CD14-positive monocyte (primary cell): ENCODE measurements at regions not wholly inside any gene's neighbourhood (a gene's known extent, or its start where the extent isn't known, plus 50 kb on each side); places are given as distances from the start of the nearest gene placed in this dataset.

Experiments
- DNase-seq, 3 donors: peaks; one replicate each; pipeline ENCODE4 v3.0.0-alpha.2; 2011 to 2022
- H2AFZ ChIP-seq: 2 replicates; pipeline ENCODE4 v1.6.0; 2012; ENCODE audit warnings: mild to moderate bottlenecking, low read depth, low read length, inconsistent platforms; ENCODE audit not compliant: insufficient read depth, poor library complexity, severe bottlenecking
- H3K27ac ChIP-seq, 2 donors: 1 replicate in 1 of 2; 2 replicates in 1 of 2; pipeline ENCODE4 v1.5.1; 2012 to 2013; ENCODE audit warnings: low read length in 2 of 2, control low read depth in 1 of 2, inconsistent platforms in 1 of 2, low read depth in 1 of 2, mild to moderate bottlenecking in 1 of 2
- H3K27me3 ChIP-seq, 2 donors: one replicate each; pipeline versions ENCODE4 v1.6.0 to v1.6.1; 2011 to 2013; ENCODE audit warnings: low read length in 2 of 2; ENCODE audit not compliant: control insufficient read depth in 2 of 2, insufficient read depth in 2 of 2
- H3K36me3 ChIP-seq, 2 donors: replicated peaks in 1 of 2; 1 replicate in 1 of 2; 2 replicates in 1 of 2; pipeline versions ENCODE4 v1.5.1 to v1.6.1; 2012 to 2013; ENCODE audit warnings: low read length in 2 of 2, control low read depth in 1 of 2, inconsistent platforms in 1 of 2, mild to moderate bottlenecking in 1 of 2; ENCODE audit not compliant: insufficient read depth in 2 of 2, control insufficient read depth in 1 of 2
- H3K4me1 ChIP-seq, 2 donors: 1 replicate in 1 of 2; 2 replicates in 1 of 2; pipeline versions ENCODE4 v1.5.1 to v1.6.1; 2012 to 2013; ENCODE audit warnings: low read length in 2 of 2, control low read depth in 1 of 2, inconsistent platforms in 1 of 2, mild to moderate bottlenecking in 1 of 2, moderate library complexity in 1 of 2; ENCODE audit not compliant: insufficient read depth in 2 of 2, control insufficient read depth in 1 of 2
- H3K4me2 ChIP-seq: replicated peaks from 2 replicates; pipeline ENCODE3; 2012; ENCODE audit warnings: low read length, moderate library complexity, mild to moderate bottlenecking; ENCODE audit not compliant: poor library complexity, severe bottlenecking; ENCODE audit errors: extremely low read depth
- H3K4me3 ChIP-seq, 3 experiments: fragments of 200-600 bp in 1 of 3; sonication (generic) in 1 of 3; replicated peaks in 1 of 3; 1 replicate in 2 of 3; 2 replicates in 1 of 3; pipeline ENCODE4 v1.5.1; 2011 to 2013; ENCODE audit warnings: low read length in 3 of 3, mild to moderate bottlenecking in 3 of 3, control low read depth in 2 of 3, low read depth in 2 of 3, inconsistent platforms in 1 of 3, moderate library complexity in 1 of 3
- H3K79me2 ChIP-seq: 2 replicates; pipeline ENCODE4 v1.6.0; 2012; ENCODE audit warnings: mild to moderate bottlenecking, control low read depth, inconsistent platforms, low read length, moderate library complexity; ENCODE audit not compliant: insufficient read depth
- H3K9ac ChIP-seq: 2 replicates; pipeline ENCODE4 v1.6.0; 2017; ENCODE audit warnings: low read length, mild to moderate bottlenecking; ENCODE audit not compliant: insufficient read depth, poor library complexity, severe bottlenecking
- H3K9me3 ChIP-seq, 2 donors: replicated peaks in 1 of 2; 1 replicate in 1 of 2; 2 replicates in 1 of 2; pipeline versions ENCODE4 v1.5.1 to v1.6.1; 2012 to 2013; ENCODE audit warnings: low read length in 2 of 2, control low read depth in 1 of 2; ENCODE audit not compliant: control insufficient read depth in 1 of 2, insufficient read depth in 1 of 2
- H4K20me1 ChIP-seq: 2 replicates; pipeline ENCODE4 v1.6.0; 2012; ENCODE audit warnings: mild to moderate bottlenecking, low read length, control low read depth, moderate library complexity; ENCODE audit not compliant: insufficient read depth
- H3K27ac Mint-ChIP-seq, 7 donors: one replicate each; pipeline ENCODE4 v1.8.0; 2020; ENCODE audit warnings: mild to moderate bottlenecking in 7 of 7, mixed read lengths in 7 of 7, moderate library complexity in 6 of 7, inconsistent platforms in 2 of 7
- H3K27me3 Mint-ChIP-seq, 3 donors: one replicate each; pipeline ENCODE4 v1.8.0; 2021 to 2022; ENCODE audit warnings: low read depth in 3 of 3, mild to moderate bottlenecking in 3 of 3, mixed read lengths in 3 of 3, moderate library complexity in 3 of 3, inconsistent platforms in 1 of 3
- H3K36me3 Mint-ChIP-seq, 2 donors: one replicate each; pipeline ENCODE4 v1.8.0; 2020; ENCODE audit warnings: mixed read lengths in 2 of 2, inconsistent platforms in 1 of 2, mild to moderate bottlenecking in 1 of 2
- H3K4me1 Mint-ChIP-seq: one replicate; pipeline ENCODE4 v1.8.0; 2020; ENCODE audit warnings: mild to moderate bottlenecking, mixed read lengths
- H3K4me3 Mint-ChIP-seq, 2 donors: one replicate each; pipeline ENCODE4 v1.8.0; 2020; ENCODE audit warnings: mild to moderate bottlenecking in 2 of 2, mixed read lengths in 2 of 2, moderate library complexity in 1 of 2
- H3K9me3 Mint-ChIP-seq, 7 donors: one replicate each; pipeline ENCODE4 v1.8.0; 2020 to 2022; ENCODE audit warnings: mixed read lengths in 7 of 7, mild to moderate bottlenecking in 6 of 7, moderate library complexity in 6 of 7, inconsistent platforms in 2 of 7
- WGBS: methylation state at CpG from one replicate; pipeline ENCODE4 v1.1.5; 2013; ENCODE audit warnings: missing lambda C conversion rate; ENCODE audit not compliant: insufficient coverage; 5-methylcytosine and 5-hydroxymethylcytosine counted together
- intact Hi-C, 2 donors: fragments of 100-400 bp; cut with micrococcal nuclease; formaldehyde crosslinking; loops; one replicate each; pipeline versions ENCODE4 v1.15.0 to v1.15.1; 2023
- TF ChIP-seq, protein P1 (sequence below): fragments of 200-600 bp; IDR thresholded peaks from one replicate; pipeline ENCODE4 v1.8.0; 2022; ENCODE audit warnings: antibody characterized with exemption, mild to moderate bottlenecking

DNA sequence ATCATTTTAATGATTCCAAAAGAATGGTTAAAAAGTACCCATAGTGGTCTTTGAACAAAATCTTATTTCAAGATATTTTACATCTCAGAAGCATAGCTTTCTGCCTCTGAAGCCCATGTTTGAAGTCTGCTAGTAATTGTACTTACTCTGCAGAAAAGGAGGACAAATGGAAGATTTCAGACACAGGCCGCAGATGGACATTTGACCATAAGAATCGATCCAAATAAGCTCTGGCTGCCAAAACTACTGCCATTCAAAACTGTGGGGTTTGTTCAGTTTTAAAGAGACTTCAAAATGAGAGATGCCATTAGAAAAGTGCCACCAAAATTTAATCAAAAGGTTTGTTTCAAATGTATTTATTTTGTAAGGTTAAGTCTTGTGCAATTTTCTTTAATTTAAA lies 306.7 kb downstream of the DTWD2 start:
- intact Hi-C loops: no loop called here
- no peak overlapping the region for H3K4me3 Mint-ChIP-seq
- H3K9me3 Mint-ChIP-seq: peaks cover 0 to 3% (median 0%) of the 10 kb centered on the region in 7 donors
- no peak for DNase-seq
- no peaks in the 10 kb centered on the region for H3K4me1 Mint-ChIP-seq
- Histone ChIP-seq H3K4me2 (no peak overlapping the region), H3K27me3 (no peaks in the 10 kb centered on the region), H3K27ac (no peak overlapping the region), H3K4me3 (no peak overlapping the region), H3K4me1 (no peaks in the 10 kb centered on the region), H4K20me1 (no peaks in the 10 kb centered on the region), H3K9ac (no peak overlapping the region), H3K36me3 (no peaks in the 10 kb centered on the region), H3K79me2 (no peaks in the 10 kb centered on the region), H2AFZ (no peak overlapping the region), H3K9me3 (peaks cover 0 to 4% of the 10 kb centered on the region in 2 donors)
- no peaks in the 10 kb centered on the region for H3K36me3 Mint-ChIP-seq
- no CpG with 5 or more reads among the region's 2 CpGs for WGBS
- H3K27ac Mint-ChIP-seq: no peak overlapping the region
- TF ChIP-seq, protein P1, sequence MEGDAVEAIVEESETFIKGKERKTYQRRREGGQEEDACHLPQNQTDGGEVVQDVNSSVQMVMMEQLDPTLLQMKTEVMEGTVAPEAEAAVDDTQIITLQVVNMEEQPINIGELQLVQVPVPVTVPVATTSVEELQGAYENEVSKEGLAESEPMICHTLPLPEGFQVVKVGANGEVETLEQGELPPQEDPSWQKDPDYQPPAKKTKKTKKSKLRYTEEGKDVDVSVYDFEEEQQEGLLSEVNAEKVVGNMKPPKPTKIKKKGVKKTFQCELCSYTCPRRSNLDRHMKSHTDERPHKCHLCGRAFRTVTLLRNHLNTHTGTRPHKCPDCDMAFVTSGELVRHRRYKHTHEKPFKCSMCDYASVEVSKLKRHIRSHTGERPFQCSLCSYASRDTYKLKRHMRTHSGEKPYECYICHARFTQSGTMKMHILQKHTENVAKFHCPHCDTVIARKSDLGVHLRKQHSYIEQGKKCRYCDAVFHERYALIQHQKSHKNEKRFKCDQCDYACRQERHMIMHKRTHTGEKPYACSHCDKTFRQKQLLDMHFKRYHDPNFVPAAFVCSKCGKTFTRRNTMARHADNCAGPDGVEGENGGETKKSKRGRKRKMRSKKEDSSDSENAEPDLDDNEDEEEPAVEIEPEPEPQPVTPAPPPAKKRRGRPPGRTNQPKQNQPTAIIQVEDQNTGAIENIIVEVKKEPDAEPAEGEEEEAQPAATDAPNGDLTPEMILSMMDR: no peak
- H3K27me3 Mint-ChIP-seq: peaks cover 0 to 3% (median 0%) of the 10 kb centered on the region in 3 donors

DNA sequence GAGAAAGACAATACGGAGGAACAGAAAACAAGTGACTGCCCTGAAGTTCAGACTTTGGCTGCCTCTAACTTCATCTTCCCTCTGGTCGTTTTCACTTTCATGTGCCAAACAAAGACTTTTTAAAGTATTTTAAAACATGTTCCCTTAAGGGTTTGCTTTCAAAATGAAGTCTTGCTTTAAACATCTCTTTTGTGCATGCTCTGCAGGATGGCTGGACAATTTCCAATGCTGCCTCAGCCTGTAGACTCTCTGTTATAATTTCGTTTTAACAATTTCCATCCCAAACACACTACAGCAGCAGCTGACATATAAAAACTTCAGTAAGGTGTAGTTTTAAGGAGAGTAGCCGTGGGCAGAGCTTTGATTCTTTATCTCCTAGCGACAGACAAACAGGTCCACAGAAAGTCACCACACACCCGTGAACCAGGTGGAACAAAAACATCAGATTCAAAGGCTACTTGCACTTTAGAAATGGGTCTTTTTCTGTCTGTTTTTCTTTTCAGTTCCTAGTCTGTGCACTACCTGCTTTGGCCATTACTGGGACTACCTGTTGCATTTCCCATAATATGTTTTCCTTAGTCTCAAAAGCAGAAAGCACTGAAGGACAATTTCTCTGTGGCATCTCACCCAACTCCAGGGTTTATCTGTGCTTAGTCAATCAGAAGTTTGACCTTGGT lies 308.9 kb downstream of the DTWD2 start:
- Mint-ChIP-seq H3K9me3 (peaks cover 0 to 2% (median 0%) of the 10 kb centered on the region in 7 donors), H3K4me1 (no peaks in the 10 kb centered on the region), H3K27me3 (peaks cover 0 to 3% (median 0%) of the 10 kb centered on the region in 3 donors), H3K4me3 (no peak overlapping the region), H3K36me3 (no peaks in the 10 kb centered on the region), H3K27ac (no peak overlapping the region)
- Histone ChIP-seq H3K36me3 (no peaks in the 10 kb centered on the region), H3K4me3 (no peak overlapping the region), H3K4me1 (no peaks in the 10 kb centered on the region), H3K4me2 (no peak overlapping the region), H3K9me3 (no peaks in the 10 kb centered on the region), H3K27ac (no peak overlapping the region), H3K27me3 (no peaks in the 10 kb centered on the region), H4K20me1 (no peaks in the 10 kb centered on the region), H3K9ac (no peak overlapping the region), H3K79me2 (no peaks in the 10 kb centered on the region), H2AFZ (no peak overlapping the region)
- TF ChIP-seq, protein P1: no peak
- 89% methylated on average over 3 of the region's 6 CpGs for WGBS
- DNase-seq: no peak
- intact Hi-C loops: no loop called here
